HG03045 (cell line): ENCODE measurements at regions not wholly inside any gene's neighbourhood (a gene's known extent, or its start where the extent isn't known, plus 50 kb on each side); places are given as distances from the start of the nearest gene placed in this dataset.
A peak's percentile ranks its signal among the peaks of the same experiment; 100 is the strongest.

Experiments
- ATAC-seq: cut with Tn5 transposase; IDR thresholded peaks from one replicate; pipeline ENCODE4 v1.9.1; 2021; ENCODE audit warnings: mild to moderate bottlenecking, moderate library complexity; ENCODE audit not compliant: unreplicated experiment

GRCh38 chr13:73720216-73720840 lies 413.9 kb downstream of the KLF12 start:
- ATAC-seq: no peak

GRCh38 chr13:73718246-73718645 lies 416.0 kb downstream of the KLF12 start:
- no peak for ATAC-seq

DNA sequence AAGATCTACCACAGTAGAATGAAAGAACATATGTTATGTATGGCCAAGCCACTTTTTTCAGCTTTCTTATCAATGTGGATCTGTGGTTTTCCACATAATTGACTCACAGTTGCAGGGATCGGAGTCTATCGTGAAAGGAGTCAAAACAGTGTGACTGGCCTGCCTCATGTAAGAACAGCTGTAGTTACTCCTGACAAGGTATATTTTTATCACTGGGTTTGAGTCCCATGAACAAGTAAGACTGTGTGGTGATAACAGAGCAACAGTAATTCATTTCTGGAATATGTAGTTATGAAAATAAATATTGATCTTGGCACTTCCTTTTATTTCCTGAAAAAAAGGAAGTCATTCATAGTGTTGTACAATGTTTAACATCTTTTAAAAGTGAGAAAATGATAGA lies 416.6 kb downstream of the KLF12 start:
- no peak for ATAC-seq

DNA sequence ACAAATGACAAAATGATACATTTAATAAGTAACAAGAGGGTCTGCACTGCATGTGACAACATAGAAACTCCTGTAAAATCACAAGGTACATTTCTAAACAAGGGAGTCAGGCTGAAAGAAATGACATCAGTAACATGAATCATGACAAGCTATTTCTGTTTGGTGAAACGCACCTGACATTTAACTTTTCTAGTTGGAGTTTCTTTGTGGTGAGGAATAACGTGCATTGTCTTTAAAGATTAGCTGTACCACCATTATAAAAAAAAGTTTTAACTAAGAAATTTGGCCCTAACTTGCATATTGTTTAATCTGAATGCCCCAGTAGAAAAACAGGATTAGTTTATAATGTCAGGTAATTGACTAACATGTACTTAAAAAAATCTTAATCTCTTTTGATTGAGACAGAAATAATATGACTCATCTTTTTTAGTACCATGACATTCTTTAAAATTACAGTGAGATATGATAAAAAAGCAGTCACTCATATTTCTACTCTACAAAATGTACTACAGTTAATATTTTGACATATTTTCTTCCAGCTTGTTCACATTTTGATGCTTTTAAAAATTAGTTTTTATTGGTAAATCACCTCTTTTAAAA lies 418.2 kb downstream of the KLF12 start:
- ATAC-seq: peak; percentile 50

GRCh38 chr13:73715114-73715910 lies 418.9 kb downstream of the KLF12 start:
- peak; percentile 82 for ATAC-seq

DNA sequence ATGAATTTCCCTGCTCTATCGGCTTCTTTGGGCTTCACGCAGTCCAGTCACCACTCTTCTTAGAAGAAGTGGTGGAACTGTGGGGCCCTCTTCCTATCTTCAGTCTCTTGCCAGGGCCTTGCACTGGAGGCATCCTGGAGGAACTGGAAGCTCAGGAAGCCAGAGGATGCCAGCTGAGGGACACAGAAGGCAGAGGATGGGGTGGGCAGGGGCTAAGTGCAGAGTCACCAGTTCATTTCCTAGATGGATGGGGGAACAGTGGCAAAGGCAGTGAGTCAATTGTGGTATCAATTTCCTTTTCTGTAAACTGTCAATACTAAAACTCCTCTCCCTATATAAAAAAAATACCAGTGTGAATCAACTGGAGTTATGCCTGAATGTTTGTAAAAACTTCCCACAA lies 419.7 kb downstream of the KLF12 start:
- no peak for ATAC-seq

- ATAC-seq: peak; percentile 86
Observed at GRCh38 chr13:73708393-73708985, 425.7 kb downstream of the KLF12 start.

GRCh38 chr13:73704587-73704986 lies 429.6 kb downstream of the KLF12 start:
- ATAC-seq: no peak

GRCh38 chr13:73703606-73704005 lies 430.6 kb downstream of the KLF12 start:
- ATAC-seq: no peak

DNA sequence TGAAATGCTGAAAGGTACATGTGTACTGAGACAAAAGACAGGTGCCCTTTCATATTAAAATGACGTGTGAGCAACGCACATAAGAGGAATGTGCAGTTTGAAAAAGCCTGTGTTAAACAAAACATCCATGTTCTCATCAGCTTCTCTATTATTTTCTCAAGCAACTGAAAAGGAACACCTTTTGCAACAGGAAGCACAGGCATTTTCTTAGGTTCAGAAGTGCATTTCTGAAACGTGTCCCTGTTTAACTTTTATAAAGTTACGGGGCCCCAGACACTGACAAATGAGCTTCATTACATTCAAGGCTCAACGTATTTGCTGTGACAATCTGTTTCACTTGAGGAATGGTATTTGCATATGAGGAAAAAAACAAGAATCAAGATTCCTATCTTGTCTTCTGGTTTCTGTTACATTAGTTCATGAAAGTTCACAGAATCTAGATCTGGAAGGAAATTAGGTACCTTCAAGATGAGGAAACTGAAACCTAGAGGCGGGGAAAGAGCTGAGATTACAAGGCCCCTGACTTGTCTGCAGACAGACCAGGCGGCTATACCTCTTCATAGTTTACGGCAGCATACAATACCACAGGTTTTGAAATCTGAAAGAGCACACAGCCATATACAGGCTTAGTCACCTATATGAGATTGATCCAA lies 431.7 kb downstream of the KLF12 start:
- peak; percentile 70 for ATAC-seq

- no peak for ATAC-seq
Observed at GRCh38 chr13:73701160-73701559, 433.0 kb downstream of the KLF12 start.

DNA sequence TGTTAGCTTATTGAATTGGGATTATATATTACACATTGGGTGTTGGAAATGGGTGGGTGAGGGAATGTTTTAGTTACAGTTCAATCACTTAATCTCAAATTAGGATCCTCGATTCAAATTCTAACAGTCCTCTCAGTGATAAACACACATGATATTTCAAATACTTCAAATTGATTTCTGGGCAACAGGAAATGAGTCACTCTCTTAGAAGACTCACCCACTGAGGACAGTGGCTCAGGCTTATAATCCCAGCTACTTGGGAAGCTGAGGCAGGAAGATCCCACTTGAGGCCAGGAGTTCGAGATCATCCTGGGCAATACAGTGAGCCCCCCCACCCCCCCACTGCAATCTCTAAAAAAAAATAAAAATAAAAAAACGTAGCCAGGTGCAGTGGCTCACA lies 435.3 kb downstream of the KLF12 start:
- ATAC-seq: no peak

- no peak for ATAC-seq
Observed at GRCh38 chr13:73697166-73697565, 437.0 kb downstream of the KLF12 start.

- no peak for ATAC-seq
Observed at GRCh38 chr13:73696713-73697112, 437.5 kb downstream of the KLF12 start.

DNA sequence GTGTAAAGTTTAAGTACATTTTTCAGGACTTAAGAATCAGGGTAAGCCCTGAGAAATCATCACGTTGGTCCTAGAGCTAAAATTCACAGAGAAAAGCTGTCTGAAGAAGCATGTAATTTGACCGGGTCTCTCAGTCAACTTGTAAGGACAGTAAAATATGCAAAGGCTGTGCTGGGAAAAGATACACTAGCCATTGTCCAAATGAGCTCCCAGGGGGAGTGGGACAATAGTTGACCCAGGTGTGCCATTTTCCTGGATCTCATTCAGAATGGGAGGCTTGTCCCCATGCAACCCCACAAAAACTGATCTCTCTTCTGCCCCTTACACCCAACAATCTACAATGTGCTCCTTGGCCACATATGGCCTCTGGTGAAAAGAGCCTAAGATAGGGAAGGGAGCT lies 437.9 kb downstream of the KLF12 start:
- ATAC-seq: no peak

DNA sequence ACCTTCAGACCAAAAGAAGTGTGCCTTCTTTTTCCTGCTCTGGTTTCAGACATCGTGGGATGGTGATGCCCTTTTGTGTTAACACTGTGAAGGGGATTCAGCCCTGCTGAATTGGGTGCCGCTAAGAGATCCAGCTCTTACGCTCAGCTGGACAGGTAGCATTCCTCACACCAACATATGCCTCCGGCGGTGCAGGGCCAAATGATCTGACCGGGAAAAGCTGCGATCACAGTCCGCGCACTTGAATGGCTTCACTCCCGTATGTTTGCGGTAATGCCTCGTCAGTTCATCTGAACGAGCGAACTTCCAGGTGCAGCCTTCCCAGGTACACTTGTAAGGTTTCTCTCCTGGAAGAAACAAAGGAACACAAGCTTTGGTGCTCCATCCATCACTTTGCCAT lies 438.9 kb downstream of the KLF12 start:
- ATAC-seq: no peak

DNA sequence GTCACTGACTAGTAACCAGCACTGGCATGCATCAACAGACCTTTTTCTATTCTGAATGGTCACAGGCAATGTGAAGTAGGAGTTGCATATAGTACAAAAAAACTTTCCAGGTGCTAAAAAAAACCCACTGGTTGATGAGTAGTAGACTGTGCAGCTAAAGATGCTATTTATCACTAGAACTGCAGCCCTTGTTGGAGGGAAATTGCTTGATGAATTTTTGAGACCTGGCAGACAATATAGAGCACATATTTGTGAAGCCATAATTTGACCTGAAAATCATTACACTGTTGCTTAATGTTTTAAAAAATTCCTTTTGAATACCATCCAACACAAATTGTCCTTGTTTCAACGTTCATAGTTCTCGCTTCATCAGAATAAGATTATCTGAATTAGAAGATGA lies 441.0 kb downstream of the KLF12 start:
- no peak for ATAC-seq

DNA sequence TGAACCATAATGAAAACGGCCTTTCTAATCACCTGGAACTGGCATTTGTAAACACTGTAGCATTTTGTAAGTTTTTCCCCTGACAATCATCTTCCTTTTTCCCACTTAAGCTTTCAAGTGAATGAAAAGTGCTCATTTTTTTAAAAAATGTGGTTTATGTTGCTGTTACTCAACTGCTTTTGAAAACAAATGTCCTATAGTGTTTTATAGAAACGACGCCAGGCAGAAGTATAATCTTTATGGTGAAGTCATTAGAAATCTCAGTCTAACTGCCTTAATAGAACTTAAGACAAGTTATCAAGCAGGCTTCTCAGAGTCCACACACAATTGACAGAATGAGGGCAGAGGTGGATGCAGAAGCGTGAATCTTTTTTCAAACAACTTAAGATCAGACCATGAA lies 442.3 kb downstream of the KLF12 start:
- ATAC-seq: no peak

- no peak for ATAC-seq
Observed at GRCh38 chr13:73687929-73688328, 446.3 kb downstream of the KLF12 start.

DNA sequence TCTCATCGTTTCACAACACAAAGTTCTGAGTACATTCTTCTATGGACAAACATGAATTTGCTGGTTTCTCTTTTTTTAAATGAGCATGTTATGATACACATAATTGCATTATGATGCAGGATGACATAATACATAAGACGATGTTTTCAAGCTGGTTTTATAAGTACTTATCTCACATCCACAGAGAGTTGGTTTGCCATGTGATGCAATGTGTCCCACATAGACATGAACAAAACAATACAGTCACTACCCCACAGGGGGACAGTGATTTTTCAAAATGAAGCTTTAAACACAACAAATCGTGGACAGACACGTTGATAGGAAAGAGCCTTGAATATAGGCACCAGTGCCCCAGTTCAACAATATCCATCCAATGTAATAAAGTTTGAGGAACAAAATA lies 447.1 kb downstream of the KLF12 start:
- ATAC-seq: no peak

GRCh38 chr13:73684750-73685149 lies 449.5 kb downstream of the KLF12 start:
- no peak for ATAC-seq
